Activated T-cell treated with anti-CD3 and anti-CD28 coated beads, Interleukin-2, amount 50 U/mL, for 48 hours (primary cell): ENCODE measurements at regions not wholly inside any gene's neighbourhood (a gene's known extent, or its start where the extent isn't known, plus 50 kb on each side); places are given as distances from the start of the nearest gene placed in this dataset.
"Not testable (repeated sequence)": the region's sequence is repeated elsewhere in the genome, so short reads cannot be mapped to it uniquely, and the experiment has no call there.

ENCODE experiments used
- DNase-seq, 2 experiments: peaks; one replicate each; pipeline ENCODE4 v3.0.0-alpha.2; 2020

GRCh38 chr10:6677129-6677528 is 97.1 kb upstream of the PRKCQ start:
- DNase-seq: not testable (repeated sequence)

- no peak for DNase-seq
Measured at GRCh38 chr10:6674291-6674690, 94.2 kb upstream of the PRKCQ start.

- no peak for DNase-seq
Measured at GRCh38 chr10:6671976-6672375, 91.9 kb upstream of the PRKCQ start.

GRCh38 chr10:6669269-6669859 is 89.3 kb upstream of the PRKCQ start:
- no peak for DNase-seq

- DNase-seq: peak; percentile 63 to 64
Measured at GRCh38 chr10:6667679-6668270, 87.7 kb upstream of the PRKCQ start.

GRCh38 chr10:6667150-6667549 is 87.1 kb upstream of the PRKCQ start:
- no peak for DNase-seq

GRCh38 chr10:6665847-6666246 is 85.8 kb upstream of the PRKCQ start:
- peak; percentile 44 to 55 for DNase-seq

- DNase-seq: no peak
Measured at GRCh38 chr10:6660460-6660859, 80.4 kb upstream of the PRKCQ start.

GRCh38 chr10:6659451-6659850 is 79.4 kb upstream of the PRKCQ start:
- no peak for DNase-seq

GRCh38 chr10:6657669-6658068 is 77.6 kb upstream of the PRKCQ start:
- no peak for DNase-seq

GRCh38 chr10:6657196-6657595 is 77.1 kb upstream of the PRKCQ start:
- no peak for DNase-seq

- no peak for DNase-seq
Measured at GRCh38 chr10:6654571-6654970, 74.5 kb upstream of the PRKCQ start.

- DNase-seq: no peak
Measured at GRCh38 chr10:6650586-6650985, 70.5 kb upstream of the PRKCQ start.

- DNase-seq: no peak
Measured at GRCh38 chr10:6649903-6650302, 69.8 kb upstream of the PRKCQ start.

GRCh38 chr10:6648894-6649720 is 69.0 kb upstream of the PRKCQ start:
- no peak for DNase-seq

GRCh38 chr10:6647811-6648526 is 67.9 kb upstream of the PRKCQ start:
- DNase-seq: peak; percentile 75 to 78

- DNase-seq: no peak
Measured at GRCh38 chr10:6643962-6644361, 63.9 kb upstream of the PRKCQ start.

- DNase-seq: no peak
Measured at GRCh38 chr10:6642876-6643275, 62.8 kb upstream of the PRKCQ start.

GRCh38 chr10:6640433-6641040 is 60.5 kb upstream of the PRKCQ start:
- DNase-seq: no peak

- DNase-seq: no peak
Measured at GRCh38 chr10:6637053-6637452, 57.0 kb upstream of the PRKCQ start.

- no peak for DNase-seq
Measured at GRCh38 chr10:6635784-6636183, 55.7 kb upstream of the PRKCQ start.
